HEK293 (cell line): ENCODE measurements at regions not wholly inside any gene's neighbourhood (a gene's known extent, or its start where the extent isn't known, plus 50 kb on each side); places are given as distances from the start of the nearest gene placed in this dataset.

Experiments used
- ATF2 ChIP-seq: fragments of 450-650 bp; formaldehyde crosslinking; IDR thresholded peaks from 2 replicates; pipeline ENCODE4 v1.5.1; 2016; ENCODE audit warnings: missing biosample characterization, missing genetic modification characterization, low read depth
- BCL11A ChIP-seq: fragments of 450-650 bp; formaldehyde crosslinking; IDR thresholded peaks from 2 replicates; pipeline ENCODE4 v1.5.1; 2016; ENCODE audit warnings: low read depth, missing biosample characterization, missing genetic modification characterization
- CTCF ChIP-seq: fragments of 450-650 bp; formaldehyde crosslinking; IDR thresholded peaks from 2 replicates; pipeline ENCODE4 v1.5.1; 2016; ENCODE audit warnings: missing biosample characterization, missing genetic modification characterization
- OSR2 ChIP-seq: fragments of 450-650 bp; formaldehyde crosslinking; IDR thresholded peaks from 2 replicates; pipeline ENCODE4 v1.5.1; 2016; ENCODE audit warnings: missing biosample characterization, missing genetic modification characterization
- PATZ1 ChIP-seq: fragments of 450-650 bp; formaldehyde crosslinking; IDR thresholded peaks from 2 replicates; pipeline ENCODE4 v1.5.1; 2016; ENCODE audit warnings: missing biosample characterization, missing genetic modification characterization
- PRDM1 ChIP-seq: fragments of 450-650 bp; formaldehyde crosslinking; IDR thresholded peaks from 2 replicates; pipeline ENCODE4; 2016; ENCODE audit warnings: missing biosample characterization, missing genetic modification characterization
- SETDB1 ChIP-seq: IDR thresholded peaks from one replicate; pipeline ENCODE4 v1.6.1; 2017; ENCODE audit warnings: mild to moderate bottlenecking, low read length, moderate library complexity, mixed read lengths; ENCODE audit not compliant: insufficient read length
- ZBTB17 ChIP-seq: fragments of 450-650 bp; formaldehyde crosslinking; IDR thresholded peaks from 2 replicates; pipeline ENCODE4 v1.5.1; 2016; ENCODE audit warnings: missing biosample characterization, missing genetic modification characterization
- ZNF157 ChIP-seq: fragments of 450-650 bp; formaldehyde crosslinking; IDR thresholded peaks from 2 replicates; pipeline ENCODE4 v1.5.1; 2016; ENCODE audit warnings: missing biosample characterization, missing genetic modification characterization
- ZNF280D ChIP-seq: fragments of 450-650 bp; formaldehyde crosslinking; IDR thresholded peaks from 2 replicates; pipeline ENCODE4 v1.5.1; 2016; ENCODE audit warnings: missing biosample characterization, missing genetic modification characterization
- ZNF585B ChIP-seq: fragments of 450-650 bp; formaldehyde crosslinking; IDR thresholded peaks from 2 replicates; pipeline ENCODE4 v1.5.1; 2016; ENCODE audit warnings: missing biosample characterization, missing genetic modification characterization
- ZNF660 ChIP-seq: fragments of 450-650 bp; IDR thresholded peaks from 2 replicates; pipeline ENCODE4 v1.5.1; 2018; ENCODE audit warnings: missing biosample characterization, mild to moderate bottlenecking, missing genetic modification characterization
- ZNF837 ChIP-seq: fragments of 450-650 bp; formaldehyde crosslinking; IDR thresholded peaks from 2 replicates; pipeline ENCODE4 v1.5.1; 2016; ENCODE audit warnings: missing biosample characterization, missing genetic modification characterization
- ZSCAN16 ChIP-seq: fragments of 450-650 bp; formaldehyde crosslinking; IDR thresholded peaks from 2 replicates; pipeline ENCODE4 v1.5.1; 2016; ENCODE audit warnings: missing biosample characterization, missing genetic modification characterization

GRCh38 chrY:11334151-11334550, 1366.9 kb upstream of the USP9Y start:
- TF ChIP-seq ATF2 (tag by site-specific recombination) (no peak), CTCF (tag by site-specific recombination) (no peak), ZNF280D (tag by site-specific recombination) (no peak), ZSCAN16 (tag by site-specific recombination) (no peak), SETDB1 (no peak), ZNF660 (no peak), PATZ1 (tag by site-specific recombination) (no peak), ZNF157 (tag by site-specific recombination) (no peak), OSR2 (tag by site-specific recombination) (no peak), ZBTB17 (tag by site-specific recombination) (no peak), ZNF585B (tag by site-specific recombination) (no peak), PRDM1 (tag by site-specific recombination) (no peak), BCL11A (no peak), ZNF837 (tag by site-specific recombination) (no peak)
